Astrocyte (in vitro differentiated cells and primary cell): ENCODE measurements at regions not wholly inside any gene's neighbourhood (a gene's known extent, or its start where the extent isn't known, plus 50 kb on each side); places are given as distances from the start of the nearest gene placed in this dataset.
A peak's percentile ranks its signal among the peaks of the same experiment; 100 is the strongest.

Experiments used
- DNase-seq: peaks from one replicate; pipeline ENCODE4 v3.0.0-alpha.2; 2010; ENCODE audit warnings: low read depth
- FAIRE-seq: peaks from 2 replicates; lab custom pipeline; 2011; peaks lifted over from hg19 to GRCh38; lab: Jason Lieb, UNC
- H2AFZ ChIP-seq: 2 replicates; pipeline ENCODE4 v1.6.0; 2012; ENCODE audit warnings: low read depth, low read length, inconsistent platforms
- H3K27ac ChIP-seq: 2 replicates; pipeline ENCODE4 v1.5.1; 2011; ENCODE audit warnings: low read depth, low read length, inconsistent platforms
- H3K27me3 ChIP-seq: 2 replicates; pipeline ENCODE4 v1.6.0; 2011; ENCODE audit warnings: low read length, inconsistent platforms; ENCODE audit not compliant: insufficient read depth
- H3K36me3 ChIP-seq: 2 replicates; pipeline ENCODE4 v1.5.1; 2011; ENCODE audit warnings: low read length, inconsistent platforms; ENCODE audit not compliant: insufficient read depth
- H3K4me1 ChIP-seq: 2 replicates; pipeline ENCODE4 v1.5.1; 2011; ENCODE audit warnings: low read length, inconsistent platforms; ENCODE audit not compliant: insufficient read depth
- H3K4me2 ChIP-seq: 2 replicates; pipeline ENCODE4 v1.6.0; 2012; ENCODE audit warnings: low read length, inconsistent platforms
- H3K4me3 ChIP-seq: 2 replicates; pipeline ENCODE4 v1.5.1; 2011; ENCODE audit warnings: low read depth, mild to moderate bottlenecking, low read length, inconsistent platforms; ENCODE audit not compliant: insufficient read depth
- H3K79me2 ChIP-seq: 2 replicates; pipeline ENCODE4 v1.6.0; 2012; ENCODE audit warnings: mild to moderate bottlenecking, low read length, inconsistent platforms; ENCODE audit not compliant: insufficient read depth
- H3K9ac ChIP-seq: 2 replicates; pipeline ENCODE4 v1.6.0; 2012; ENCODE audit warnings: mild to moderate bottlenecking, low read length, inconsistent platforms
- H3K9me3 ChIP-seq: 2 replicates; pipeline ENCODE4 v1.5.1; 2012; ENCODE audit warnings: low read depth, mild to moderate bottlenecking, low read length, inconsistent platforms; ENCODE audit not compliant: insufficient read depth
- H4K20me1 ChIP-seq: 2 replicates; pipeline ENCODE4 v1.6.0; 2012; ENCODE audit warnings: low read length, inconsistent platforms; ENCODE audit not compliant: insufficient read depth
- H3K27ac Mint-ChIP-seq: one replicate; pipeline ENCODE4 v1.8.0; 2021; ENCODE audit warnings: mild to moderate bottlenecking, mixed read lengths; ENCODE audit not compliant: unreplicated experiment
- H3K27me3 Mint-ChIP-seq: one replicate; pipeline ENCODE4 v1.8.0; 2021; ENCODE audit warnings: low read depth, mixed read lengths; ENCODE audit not compliant: unreplicated experiment
- H3K36me3 Mint-ChIP-seq: one replicate; pipeline ENCODE4 v1.8.0; 2021; ENCODE audit warnings: low read depth, mixed read lengths; ENCODE audit not compliant: unreplicated experiment
- H3K4me1 Mint-ChIP-seq: one replicate; pipeline ENCODE4 v1.8.0; 2021; ENCODE audit warnings: low read depth, mixed read lengths; ENCODE audit not compliant: unreplicated experiment
- H3K4me3 Mint-ChIP-seq: one replicate; pipeline ENCODE4 v1.8.0; 2021; ENCODE audit warnings: mild to moderate bottlenecking, moderate library complexity, mixed read lengths; ENCODE audit not compliant: unreplicated experiment
- H3K9me3 Mint-ChIP-seq: one replicate; pipeline ENCODE4 v1.8.0; 2021; ENCODE audit warnings: mild to moderate bottlenecking, mixed read lengths; ENCODE audit not compliant: unreplicated experiment
- EZH2 ChIP-seq: IDR thresholded peaks from 2 replicates; pipeline ENCODE4 v1.6.1; 2012; ENCODE audit warnings: mild to moderate bottlenecking, low read length, inconsistent platforms; ENCODE audit not compliant: insufficient read depth
- TF ChIP-seq, protein P1 (sequence below): IDR thresholded peaks from 2 replicates; pipeline ENCODE4 v1.5.1; 2011; ENCODE audit warnings: low read depth, mild to moderate bottlenecking, inconsistent platforms, low read length, moderate library complexity; ENCODE audit not compliant: insufficient read depth

DNA sequence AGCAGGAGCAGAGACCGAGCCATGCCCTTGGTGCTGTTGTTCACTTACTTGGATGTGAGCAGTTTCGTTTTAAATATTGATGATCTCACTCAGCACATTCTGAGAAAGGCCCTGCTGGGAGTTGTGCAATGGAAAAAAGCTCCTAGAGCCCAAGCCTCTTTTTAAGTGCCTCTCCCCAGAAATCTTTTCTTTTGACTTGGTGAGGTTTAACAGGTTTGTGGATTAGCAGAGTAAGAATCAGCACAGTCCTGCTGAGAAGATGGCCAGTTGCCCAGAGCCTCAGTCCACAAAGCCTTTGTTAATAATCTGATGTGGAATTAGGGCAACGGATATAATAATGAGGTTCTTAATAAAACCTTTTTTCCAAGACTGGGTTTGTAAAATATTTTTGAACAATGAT is 157.5 kb upstream of the ATP6AP2 start:
- Histone ChIP-seq H4K20me1 (no peaks in the 10 kb centered on the region), H3K36me3 (no peaks in the 10 kb centered on the region), H3K9ac (no peak overlapping the region), H3K4me2 (no peak overlapping the region), H3K27ac (no peak overlapping the region), H3K4me3 (no peak overlapping the region), H3K9me3 (no peaks in the 10 kb centered on the region), H3K27me3 (no peaks in the 10 kb centered on the region), H2AFZ (no peak overlapping the region), H3K79me2 (no peaks in the 10 kb centered on the region), H3K4me1 (no peaks in the 10 kb centered on the region)
- Mint-ChIP-seq H3K4me1 (peaks cover 4% of the 10 kb centered on the region), H3K27ac (no peak overlapping the region), H3K4me3 (no peak overlapping the region), H3K9me3 (peaks cover 8% of the 10 kb centered on the region), H3K27me3 (no peaks in the 10 kb centered on the region), H3K36me3 (no peaks in the 10 kb centered on the region)
- DNase-seq (peak; percentile 34), FAIRE-seq (peak; percentile 74)
- TF ChIP-seq, protein P1, sequence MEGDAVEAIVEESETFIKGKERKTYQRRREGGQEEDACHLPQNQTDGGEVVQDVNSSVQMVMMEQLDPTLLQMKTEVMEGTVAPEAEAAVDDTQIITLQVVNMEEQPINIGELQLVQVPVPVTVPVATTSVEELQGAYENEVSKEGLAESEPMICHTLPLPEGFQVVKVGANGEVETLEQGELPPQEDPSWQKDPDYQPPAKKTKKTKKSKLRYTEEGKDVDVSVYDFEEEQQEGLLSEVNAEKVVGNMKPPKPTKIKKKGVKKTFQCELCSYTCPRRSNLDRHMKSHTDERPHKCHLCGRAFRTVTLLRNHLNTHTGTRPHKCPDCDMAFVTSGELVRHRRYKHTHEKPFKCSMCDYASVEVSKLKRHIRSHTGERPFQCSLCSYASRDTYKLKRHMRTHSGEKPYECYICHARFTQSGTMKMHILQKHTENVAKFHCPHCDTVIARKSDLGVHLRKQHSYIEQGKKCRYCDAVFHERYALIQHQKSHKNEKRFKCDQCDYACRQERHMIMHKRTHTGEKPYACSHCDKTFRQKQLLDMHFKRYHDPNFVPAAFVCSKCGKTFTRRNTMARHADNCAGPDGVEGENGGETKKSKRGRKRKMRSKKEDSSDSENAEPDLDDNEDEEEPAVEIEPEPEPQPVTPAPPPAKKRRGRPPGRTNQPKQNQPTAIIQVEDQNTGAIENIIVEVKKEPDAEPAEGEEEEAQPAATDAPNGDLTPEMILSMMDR = no peak
- no peak for TF ChIP-seq EZH2

DNA sequence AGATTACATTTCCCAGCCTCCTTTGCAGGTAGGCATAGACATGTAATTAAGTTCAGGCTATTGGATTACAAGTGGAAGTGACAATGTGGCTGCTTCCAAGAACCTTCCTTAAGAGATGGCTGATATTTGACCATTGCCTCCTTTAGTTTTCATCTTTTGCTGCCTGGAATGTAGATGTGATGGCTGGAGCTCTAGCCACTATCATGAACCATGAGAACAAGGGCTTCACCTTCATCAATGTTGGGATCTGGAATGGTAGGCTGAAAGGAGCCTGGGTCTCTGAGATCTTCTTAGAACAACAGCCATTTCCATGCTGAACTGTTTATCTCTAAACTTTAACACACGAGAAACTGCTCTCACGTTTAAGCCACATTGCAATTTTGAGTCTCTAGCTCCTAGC is 158.7 kb upstream of the ATP6AP2 start:
- Mint-ChIP-seq H3K27me3 (peaks cover 2% of the 10 kb centered on the region), H3K36me3 (no peaks in the 10 kb centered on the region), H3K9me3 (peaks cover 8% of the 10 kb centered on the region), H3K4me1 (peaks cover 4% of the 10 kb centered on the region), H3K4me3 (no peak overlapping the region), H3K27ac (no peak overlapping the region)
- H3K4me1 ChIP-seq = no peaks in the 10 kb centered on the region
- no peak overlapping the region for H3K27ac ChIP-seq
- H2AFZ ChIP-seq = no peak overlapping the region
- no peaks in the 10 kb centered on the region for H3K9me3 ChIP-seq
- no peaks in the 10 kb centered on the region for H3K36me3 ChIP-seq
- H3K4me2 ChIP-seq = no peak overlapping the region
- H3K79me2 ChIP-seq = no peaks in the 10 kb centered on the region
- H3K9ac ChIP-seq = no peak overlapping the region
- TF ChIP-seq EZH2 = no peak
- TF ChIP-seq, protein P1 = no peak
- DNase-seq = no peak
- no peaks in the 10 kb centered on the region for H3K27me3 ChIP-seq
- no peaks in the 10 kb centered on the region for H4K20me1 ChIP-seq
- H3K4me3 ChIP-seq = no peak overlapping the region
- FAIRE-seq = peak; percentile 78

DNA sequence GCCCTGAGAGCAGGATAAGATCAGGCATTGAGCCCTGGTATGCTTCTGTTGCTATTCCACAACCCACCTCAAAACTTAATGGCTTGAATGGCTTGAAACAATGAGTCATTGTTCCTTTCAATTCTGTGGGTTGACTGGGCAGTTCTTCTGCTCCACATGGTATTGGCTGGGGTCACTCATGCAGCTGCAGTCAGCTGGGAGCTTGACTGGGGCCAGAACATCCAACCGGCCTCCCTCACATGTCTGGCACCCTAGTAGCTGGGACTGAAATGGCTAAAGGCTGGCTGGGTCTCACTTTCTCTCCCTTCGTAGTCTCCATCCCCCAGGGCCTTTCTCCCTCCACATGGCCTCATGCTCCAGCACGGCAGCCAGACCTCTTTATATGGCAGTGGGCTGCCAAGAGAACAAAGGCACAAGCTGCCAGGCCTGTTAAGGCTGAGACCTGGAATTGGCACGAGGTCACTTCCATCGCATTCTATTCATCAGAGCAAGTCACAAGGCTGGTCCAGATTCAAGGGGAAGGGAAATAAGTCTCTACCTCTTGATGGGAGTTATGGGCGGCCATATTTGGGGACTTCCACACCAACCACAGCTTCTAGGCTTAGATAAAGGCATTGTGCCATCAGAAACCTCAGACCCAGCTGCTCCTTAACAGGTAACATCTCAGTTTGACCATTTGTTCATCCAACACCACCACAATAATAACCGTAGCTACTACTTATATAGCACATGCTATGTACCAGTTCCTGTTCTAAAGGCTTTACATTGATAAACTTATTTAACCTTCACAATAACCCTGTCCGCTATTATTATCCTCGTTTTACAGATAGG is 159.7 kb upstream of the ATP6AP2 start:
- TF ChIP-seq, protein P1 = no peak
- TF ChIP-seq EZH2 = no peak
- Histone ChIP-seq H3K9ac (no peak overlapping the region), H3K36me3 (no peaks in the 10 kb centered on the region), H3K9me3 (no peaks in the 10 kb centered on the region), H2AFZ (no peak overlapping the region), H3K79me2 (no peaks in the 10 kb centered on the region), H3K27me3 (no peaks in the 10 kb centered on the region), H3K27ac (no peak overlapping the region), H3K4me3 (no peak overlapping the region), H3K4me2 (no peak overlapping the region), H4K20me1 (no peaks in the 10 kb centered on the region), H3K4me1 (no peaks in the 10 kb centered on the region)
- Mint-ChIP-seq H3K27ac (no peak overlapping the region), H3K36me3 (no peaks in the 10 kb centered on the region), H3K27me3 (peaks cover 2% of the 10 kb centered on the region), H3K9me3 (peaks cover 4% of the 10 kb centered on the region), H3K4me3 (no peak overlapping the region), H3K4me1 (peaks cover 4% of the 10 kb centered on the region)
- DNase-seq = peak; percentile 71
- FAIRE-seq = no peak
